GM18873 (cell line): ENCODE measurements at regions not wholly inside any gene's neighbourhood (a gene's known extent, or its start where the extent isn't known, plus 50 kb on each side); places are given as distances from the start of the nearest gene placed in this dataset.

Experiments
- ATAC-seq: cut with Tn5 transposase; IDR thresholded peaks from one replicate; pipeline ENCODE4 v1.9.1; 2021; ENCODE audit warnings: mild to moderate bottlenecking, moderate library complexity, moderate number of reproducible peaks; ENCODE audit not compliant: unreplicated experiment, low FRiP score

- no peak for ATAC-seq
Observed at GRCh38 chr9:1639166-1639565, 376.0 kb upstream of the SMARCA2 start.

- no peak for ATAC-seq
Observed at GRCh38 chr9:1647776-1648175, 367.4 kb upstream of the SMARCA2 start.

DNA sequence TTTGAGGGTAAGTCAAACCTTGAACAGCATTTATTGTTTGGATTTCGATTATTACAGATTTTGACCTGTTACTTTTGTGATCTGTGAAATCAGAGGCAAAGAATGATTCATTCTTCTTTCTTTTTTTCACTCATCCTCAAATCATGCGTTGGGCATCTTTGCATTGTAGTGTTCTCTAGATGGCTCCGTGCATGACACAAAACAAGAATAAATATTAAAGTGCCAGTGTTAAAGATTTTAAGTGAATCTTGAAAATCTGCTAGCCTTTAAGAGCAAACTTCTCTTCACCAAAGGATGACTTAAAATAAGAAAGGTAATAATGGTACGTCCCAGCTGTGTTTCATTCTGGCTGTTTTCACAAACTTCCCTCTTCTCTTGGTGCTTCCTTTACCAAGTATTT lies 361.9 kb upstream of the SMARCA2 start:
- ATAC-seq: no peak

GRCh38 chr9:1658661-1659362 lies 356.3 kb upstream of the SMARCA2 start:
- ATAC-seq: no peak

DNA sequence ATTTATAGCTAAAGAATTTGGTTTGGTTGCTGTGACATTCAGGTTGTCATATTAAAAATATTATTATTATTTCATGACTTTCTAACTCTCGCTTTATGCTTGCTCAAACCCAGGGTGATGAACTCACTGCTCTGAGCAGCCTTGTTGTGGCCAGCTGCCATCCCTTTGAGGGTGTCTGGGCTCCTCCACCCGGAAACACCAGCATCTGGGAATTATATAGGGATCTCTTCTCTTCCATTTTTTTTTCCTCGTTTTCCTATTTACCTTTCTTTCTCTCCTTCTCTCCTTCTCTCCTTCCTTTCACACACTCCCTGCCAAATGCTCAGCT lies 355.8 kb upstream of the SMARCA2 start:
- ATAC-seq: no peak

DNA sequence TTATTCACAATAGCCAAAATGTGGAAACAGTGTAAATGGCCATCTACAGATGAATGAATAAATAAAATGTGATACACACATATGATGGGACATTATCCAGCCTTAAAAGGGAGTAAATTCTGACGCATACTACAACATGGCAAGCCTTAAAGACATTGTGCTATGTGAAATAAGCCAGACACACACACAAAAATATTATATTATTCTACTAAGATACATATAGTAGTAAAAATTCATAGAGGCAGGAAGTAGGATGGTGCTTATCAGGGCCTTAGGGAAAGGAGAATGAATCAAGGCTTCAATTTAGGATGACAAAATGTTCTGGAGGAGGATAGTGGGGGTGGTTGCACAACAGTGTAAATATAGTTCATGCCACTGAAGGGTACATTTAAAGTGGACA lies 346.7 kb upstream of the SMARCA2 start:
- ATAC-seq: no peak

DNA sequence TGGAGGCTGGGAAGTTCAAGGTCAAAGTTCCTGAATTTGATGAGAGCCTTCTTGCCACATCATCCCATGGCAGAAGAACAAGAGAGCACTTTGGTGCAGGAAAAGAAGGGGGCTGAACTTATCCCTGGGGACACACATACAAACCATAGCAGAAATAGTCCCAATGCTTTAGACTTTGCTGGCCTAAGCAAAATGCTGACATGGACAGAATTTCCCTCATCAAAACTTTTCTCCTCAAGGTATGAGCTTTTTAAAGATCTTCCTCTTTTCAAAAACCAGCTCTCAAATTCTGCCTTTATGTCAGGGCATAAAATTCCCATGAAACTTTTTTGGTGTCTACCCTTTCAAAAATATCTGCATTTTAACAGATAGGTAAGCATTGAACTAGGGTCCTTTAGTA lies 341.8 kb upstream of the SMARCA2 start:
- ATAC-seq: no peak

GRCh38 chr9:1676771-1677170 lies 338.4 kb upstream of the SMARCA2 start:
- ATAC-seq: no peak

GRCh38 chr9:1683951-1684350 lies 331.2 kb upstream of the SMARCA2 start:
- ATAC-seq: no peak

DNA sequence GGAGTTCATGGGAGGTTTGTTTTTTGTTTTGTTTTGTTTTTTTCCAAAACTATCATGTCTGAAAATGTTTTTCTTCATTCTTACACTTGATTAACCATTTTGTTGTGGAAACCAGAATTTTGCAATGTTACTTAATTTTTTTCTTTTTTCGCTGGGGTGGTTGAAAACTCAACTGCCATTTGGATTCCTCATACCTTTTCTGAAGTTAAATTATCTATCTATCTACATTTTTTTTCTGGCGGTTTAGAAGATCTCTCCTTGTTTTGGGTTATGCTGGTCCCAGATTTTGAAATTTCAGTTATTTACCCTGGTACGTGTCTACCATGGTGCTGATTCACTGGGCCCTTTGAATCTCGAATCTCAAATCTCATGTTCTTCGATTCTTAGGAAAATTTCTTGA lies 316.2 kb upstream of the SMARCA2 start:
- ATAC-seq: no peak

DNA sequence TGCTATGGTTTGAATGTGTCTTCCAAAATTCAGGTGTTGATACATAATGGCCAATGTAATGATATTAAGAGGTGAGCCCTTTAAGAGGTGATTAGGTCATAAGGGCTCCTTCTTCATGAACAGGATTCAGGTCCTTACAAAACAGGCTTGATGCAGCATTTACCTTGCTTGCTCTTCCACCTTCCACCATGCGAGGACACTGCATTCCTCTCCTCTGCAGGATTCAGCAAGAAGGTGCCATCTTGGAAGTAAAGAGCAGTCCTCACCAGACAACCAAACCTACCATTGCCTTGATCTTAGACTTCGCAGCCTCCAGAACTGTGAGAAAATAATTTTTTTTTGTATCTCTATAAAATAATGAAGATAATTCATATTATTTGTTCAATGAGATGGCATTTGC lies 314.0 kb upstream of the SMARCA2 start:
- ATAC-seq: no peak

DNA sequence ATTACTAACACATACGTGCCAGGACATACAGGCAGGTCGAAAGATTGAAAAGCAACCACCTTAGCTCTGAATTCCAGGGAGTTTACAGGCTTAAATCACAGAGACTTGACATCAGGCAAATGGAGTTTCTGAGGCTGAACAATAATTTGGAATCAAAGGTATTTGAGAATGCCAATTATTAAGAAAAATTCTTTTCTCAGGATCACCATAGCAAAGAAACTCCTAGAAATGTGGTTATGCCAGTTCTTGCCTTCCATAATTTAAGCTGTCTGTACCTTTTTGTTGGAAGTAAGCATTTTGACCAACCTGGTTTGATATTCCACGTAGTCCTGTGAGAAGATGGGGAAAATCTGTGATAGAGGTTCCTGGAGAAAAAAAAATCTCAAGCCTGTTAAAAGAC lies 312.4 kb upstream of the SMARCA2 start:
- no peak for ATAC-seq

DNA sequence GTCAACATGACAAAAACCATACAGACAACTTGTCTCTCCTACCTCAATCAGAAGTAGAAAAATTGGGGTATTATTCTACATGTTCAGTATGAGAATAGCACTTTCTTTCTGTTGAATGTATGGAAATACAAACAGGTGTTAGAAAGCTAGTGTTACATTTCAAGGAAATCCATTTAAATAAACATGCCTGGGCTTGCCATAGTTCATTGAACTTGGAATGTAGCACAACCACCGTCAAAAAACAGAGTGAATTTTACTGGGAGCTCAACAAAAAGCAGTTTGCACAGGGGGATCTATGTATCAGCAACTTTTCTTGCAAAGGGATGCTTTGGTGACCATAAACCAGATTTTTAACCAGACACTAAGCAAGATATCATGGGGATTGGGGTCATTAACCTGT lies 307.9 kb upstream of the SMARCA2 start:
- no peak for ATAC-seq

- no peak for ATAC-seq
Observed at GRCh38 chr9:1708219-1708618, 306.9 kb upstream of the SMARCA2 start.

GRCh38 chr9:1709347-1709746 lies 305.8 kb upstream of the SMARCA2 start:
- no peak for ATAC-seq

DNA sequence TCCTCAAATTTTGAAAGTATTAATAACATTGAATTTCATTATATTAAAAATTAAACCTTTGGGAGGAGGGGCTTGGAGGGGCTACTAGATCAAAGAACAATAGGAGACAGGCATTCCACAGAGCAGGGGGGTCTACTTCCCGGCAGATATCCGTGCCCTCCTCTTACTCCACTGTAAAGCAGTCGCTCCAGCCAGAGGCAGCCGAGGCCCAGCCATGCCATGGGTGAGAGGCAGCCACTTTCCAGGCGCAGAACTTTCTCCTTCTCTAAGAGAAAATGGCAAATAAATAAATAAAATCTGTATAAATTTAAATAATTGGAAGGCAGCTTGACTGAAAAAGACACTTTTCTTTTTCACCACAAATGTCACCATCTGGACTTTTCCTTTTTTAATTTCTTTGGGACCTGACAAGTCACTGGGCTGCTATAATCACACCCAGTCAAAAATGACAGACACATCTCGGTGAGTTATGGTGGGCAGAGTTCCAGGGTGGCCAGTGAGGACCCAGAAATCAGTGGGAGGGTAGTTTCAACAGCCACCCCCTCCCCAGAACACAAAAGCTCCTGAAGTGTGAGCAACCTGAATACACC lies 302.2 kb upstream of the SMARCA2 start:
- no peak for ATAC-seq

DNA sequence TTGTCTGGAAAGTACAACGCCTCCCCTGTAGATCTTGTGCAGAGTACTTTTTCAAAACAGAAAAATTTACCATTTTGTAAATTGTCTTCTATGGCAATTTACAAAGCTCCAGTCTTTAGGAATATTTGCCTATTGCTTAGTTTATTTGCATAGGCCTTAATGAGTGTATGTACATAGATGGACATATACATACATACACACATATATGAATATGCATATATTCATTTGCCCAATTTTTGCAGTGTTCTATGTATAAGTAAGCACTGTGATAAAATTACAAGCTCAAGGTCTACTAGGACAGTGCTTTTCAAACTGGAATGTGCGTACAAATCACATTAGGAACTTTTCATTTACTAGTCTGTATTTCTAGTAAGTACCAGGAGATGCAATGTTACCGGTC lies 301.3 kb upstream of the SMARCA2 start:
- no peak for ATAC-seq

GRCh38 chr9:1717882-1718281 lies 297.3 kb upstream of the SMARCA2 start:
- no peak for ATAC-seq

DNA sequence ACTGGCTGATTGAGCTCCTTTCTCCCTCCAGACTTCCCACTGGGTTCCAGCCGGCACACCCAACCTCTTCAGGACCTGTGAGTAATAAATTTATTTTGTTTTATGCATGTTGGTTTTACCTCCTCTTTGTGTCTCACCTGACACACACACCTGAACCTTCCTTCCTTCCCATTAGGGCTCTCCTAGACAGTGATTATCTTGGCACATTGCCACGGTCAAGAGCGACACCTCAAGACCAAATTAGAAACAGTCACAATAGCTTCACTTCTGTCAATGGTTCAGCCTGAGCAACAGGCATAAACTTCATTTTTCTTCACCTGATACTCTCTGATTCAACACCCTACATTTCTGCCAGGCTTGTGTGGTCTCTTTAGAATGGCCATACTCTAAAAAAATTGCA lies 296.3 kb upstream of the SMARCA2 start:
- no peak for ATAC-seq

GRCh38 chr9:1721196-1721595 lies 294.0 kb upstream of the SMARCA2 start:
- ATAC-seq: no peak

- no peak for ATAC-seq
Observed at GRCh38 chr9:1722404-1722803, 292.7 kb upstream of the SMARCA2 start.

- ATAC-seq: no peak
Observed at GRCh38 chr9:1723522-1724015, 291.6 kb upstream of the SMARCA2 start.
